Kidney epithelial cell (primary cell): ENCODE measurements at regions not wholly inside any gene's neighbourhood (a gene's known extent, or its start where the extent isn't known, plus 50 kb on each side); places are given as distances from the start of the nearest gene placed in this dataset.

Experiments
- DNase-seq: peaks from one replicate; pipeline ENCODE4 v3.0.0-alpha.2; 2010; ENCODE audit warnings: low read depth
- H3K27me3 ChIP-seq: 2 replicates; pipeline ENCODE4 v1.6.0; 2011; ENCODE audit warnings: low read length; ENCODE audit not compliant: control insufficient read depth, insufficient read depth
- H3K36me3 ChIP-seq: 2 replicates; pipeline ENCODE4 v1.5.1; 2011; ENCODE audit warnings: low read length; ENCODE audit not compliant: control insufficient read depth, insufficient read depth
- H3K4me3 ChIP-seq: 2 replicates; pipeline ENCODE4 v1.5.1; 2011; ENCODE audit warnings: low read depth, mild to moderate bottlenecking, control low read depth, low read length
- CTCF ChIP-seq: IDR thresholded peaks from 2 replicates; pipeline ENCODE4 v1.5.1; 2011; ENCODE audit warnings: mild to moderate bottlenecking, moderate library complexity, low read length, control low read depth, inconsistent platforms; ENCODE audit not compliant: insufficient read depth, poor library complexity, severe bottlenecking

GRCh38 chr2:145190031-145190703, 670.2 kb upstream of the ZEB2 start:
- Histone ChIP-seq H3K27me3 (no peaks in the 10 kb centered on the region), H3K36me3 (no peaks in the 10 kb centered on the region), H3K4me3 (no peak overlapping the region)
- no peak for TF ChIP-seq CTCF
- DNase-seq = no peak

GRCh38 chr2:145186303-145186702, 666.4 kb upstream of the ZEB2 start:
- no peak for TF ChIP-seq CTCF
- no peak for DNase-seq
- Histone ChIP-seq H3K36me3 (no peaks in the 10 kb centered on the region), H3K4me3 (no peak overlapping the region), H3K27me3 (no peaks in the 10 kb centered on the region)

GRCh38 chr2:145185696-145186095, 665.8 kb upstream of the ZEB2 start:
- no peaks in the 10 kb centered on the region for H3K27me3 ChIP-seq
- DNase-seq = no peak
- TF ChIP-seq CTCF = no peak

GRCh38 chr2:145184741-145185651, 665.1 kb upstream of the ZEB2 start:
- H3K36me3 ChIP-seq = no peaks in the 10 kb centered on the region
- no peak overlapping the region for H3K4me3 ChIP-seq
- TF ChIP-seq CTCF = no peak
- no peak for DNase-seq
- no peaks in the 10 kb centered on the region for H3K27me3 ChIP-seq

More at GRCh38 chr2:145185696-145186095, 665.8 kb upstream of the ZEB2 start:
- Histone ChIP-seq H3K36me3 (no peaks in the 10 kb centered on the region), H3K4me3 (no peak overlapping the region)

GRCh38 chr2:145169285-145169684, 649.4 kb upstream of the ZEB2 start:
- H3K36me3 ChIP-seq = no peaks in the 10 kb centered on the region
- DNase-seq = no peak
- no peak overlapping the region for H3K4me3 ChIP-seq
- H3K27me3 ChIP-seq = no peaks in the 10 kb centered on the region
- TF ChIP-seq CTCF = no peak

- DNase-seq = no peak
- H3K4me3 ChIP-seq = no peak overlapping the region
- no peaks in the 10 kb centered on the region for H3K27me3 ChIP-seq
- H3K36me3 ChIP-seq = no peaks in the 10 kb centered on the region
- TF ChIP-seq CTCF = no peak
These were observed 648.2 kb upstream of the ZEB2 start for GRCh38 chr2:145168091-145168490.
